Adipocyte (in vitro differentiated cells): ENCODE measurements at regions not wholly inside any gene's neighbourhood (a gene's known extent, or its start where the extent isn't known, plus 50 kb on each side); places are given as distances from the start of the nearest gene placed in this dataset.

Experiments
- DNase-seq: peaks from one replicate; pipeline ENCODE4 v3.0.0-alpha.2; 2015; ENCODE audit warnings: low read depth
- H3K27me3 ChIP-seq: replicated peaks from 2 replicates; pipeline ENCODE4 v1.7.0; 2013; ENCODE audit warnings: mild to moderate bottlenecking, low read length, moderate library complexity; ENCODE audit not compliant: control insufficient read depth, insufficient read depth
- H3K36me3 ChIP-seq: 2 replicates; pipeline ENCODE4 v1.7.0; 2013; ENCODE audit warnings: low read length, mild to moderate bottlenecking, moderate library complexity; ENCODE audit not compliant: control insufficient read depth, insufficient read depth, severe bottlenecking
- H3K4me1 ChIP-seq: 2 replicates; pipeline ENCODE4 v1.7.0; 2013; ENCODE audit warnings: mild to moderate bottlenecking, low read length, moderate library complexity; ENCODE audit not compliant: control insufficient read depth, insufficient read depth
- H3K4me3 ChIP-seq: 2 replicates; pipeline ENCODE4 v1.7.0; 2013; ENCODE audit warnings: mild to moderate bottlenecking, low read length, moderate library complexity
- H3K9ac ChIP-seq: 2 replicates; pipeline ENCODE4 v1.7.0; 2013; ENCODE audit warnings: mild to moderate bottlenecking, low read length, moderate library complexity
- H3K9me3 ChIP-seq: 2 replicates; pipeline ENCODE4 v1.7.0; 2013; ENCODE audit warnings: mild to moderate bottlenecking, low read length, moderate library complexity; ENCODE audit not compliant: control insufficient read depth

GRCh38 chr11:91984033-91984584 lies 240.5 kb upstream of the FAT3 start:
- H3K4me1 ChIP-seq = peaks cover 26% of the 10 kb centered on the region
- no peak overlapping the region for H3K9ac ChIP-seq
- no peak overlapping the region for H3K4me3 ChIP-seq
- no peaks in the 10 kb centered on the region for H3K36me3 ChIP-seq
- DNase-seq = no peak
- H3K27me3 ChIP-seq = no peaks in the 10 kb centered on the region
- H3K9me3 ChIP-seq = peaks cover 5% of the 10 kb centered on the region

GRCh38 chr11:91981995-91982394 lies 242.6 kb upstream of the FAT3 start:
- peak; percentile 0 for DNase-seq
- Histone ChIP-seq H3K4me1 (peaks cover 28% of the 10 kb centered on the region), H3K4me3 (peak overlapping the region; percentile 70), H3K36me3 (no peaks in the 10 kb centered on the region), H3K9ac (peak overlapping the region; percentile 69), H3K27me3 (no peaks in the 10 kb centered on the region), H3K9me3 (no peaks in the 10 kb centered on the region)

GRCh38 chr11:91979775-91980174 lies 244.8 kb upstream of the FAT3 start:
- no peaks in the 10 kb centered on the region for H3K27me3 ChIP-seq
- H3K4me1 ChIP-seq = peaks cover 28% of the 10 kb centered on the region
- H3K4me3 ChIP-seq = no peak overlapping the region
- H3K9ac ChIP-seq = no peak overlapping the region
- no peak for DNase-seq
- no peaks in the 10 kb centered on the region for H3K9me3 ChIP-seq
- no peaks in the 10 kb centered on the region for H3K36me3 ChIP-seq

- H3K4me1 ChIP-seq = peaks cover 27% of the 10 kb centered on the region
- no peaks in the 10 kb centered on the region for H3K9me3 ChIP-seq
- H3K9ac ChIP-seq = no peak overlapping the region
- DNase-seq = no peak
- H3K4me3 ChIP-seq = no peak overlapping the region
- H3K36me3 ChIP-seq = no peaks in the 10 kb centered on the region
- H3K27me3 ChIP-seq = no peaks in the 10 kb centered on the region
Observed at GRCh38 chr11:91978747-91979146, 245.9 kb upstream of the FAT3 start.

- no peak for DNase-seq
Observed at GRCh38 chr11:91972665-91973266, 251.9 kb upstream of the FAT3 start.

GRCh38 chr11:91970624-91971023 lies 254.0 kb upstream of the FAT3 start:
- Histone ChIP-seq H3K36me3 (no peaks in the 10 kb centered on the region), H3K9me3 (no peaks in the 10 kb centered on the region), H3K27me3 (no peaks in the 10 kb centered on the region), H3K4me1 (peaks cover 23% of the 10 kb centered on the region), H3K4me3 (no peak overlapping the region), H3K9ac (no peak overlapping the region)
- DNase-seq = no peak

More at GRCh38 chr11:91972665-91973266, 251.9 kb upstream of the FAT3 start:
- Histone ChIP-seq H3K9me3 (no peaks in the 10 kb centered on the region), H3K4me1 (peaks cover 4% of the 10 kb centered on the region), H3K27me3 (no peaks in the 10 kb centered on the region), H3K9ac (no peak overlapping the region), H3K36me3 (no peaks in the 10 kb centered on the region), H3K4me3 (no peak overlapping the region)

- no peak overlapping the region for H3K9ac ChIP-seq
- no peaks in the 10 kb centered on the region for H3K36me3 ChIP-seq
- no peak for DNase-seq
- no peaks in the 10 kb centered on the region for H3K9me3 ChIP-seq
- no peak overlapping the region for H3K4me3 ChIP-seq
- peaks cover 23% of the 10 kb centered on the region for H3K4me1 ChIP-seq
- H3K27me3 ChIP-seq = no peaks in the 10 kb centered on the region
Observed at GRCh38 chr11:91969486-91969885, 255.1 kb upstream of the FAT3 start.

GRCh38 chr11:91967691-91968045 lies 256.9 kb upstream of the FAT3 start:
- peak overlapping the region; percentile 25 for H3K9ac ChIP-seq
- H3K9me3 ChIP-seq = peaks cover under 1% of the 10 kb centered on the region
- H3K27me3 ChIP-seq = no peaks in the 10 kb centered on the region
- no peak for DNase-seq
- H3K36me3 ChIP-seq = no peaks in the 10 kb centered on the region
- peaks cover 23% of the 10 kb centered on the region for H3K4me1 ChIP-seq
- H3K4me3 ChIP-seq = no peak overlapping the region

GRCh38 chr11:91967026-91967690 lies 257.5 kb upstream of the FAT3 start:
- no peak for DNase-seq
- H3K36me3 ChIP-seq = no peaks in the 10 kb centered on the region
- H3K4me3 ChIP-seq = peak overlapping the region; percentile 13
- no peaks in the 10 kb centered on the region for H3K27me3 ChIP-seq
- peaks cover 4% of the 10 kb centered on the region for H3K9me3 ChIP-seq
- H3K4me1 ChIP-seq = peaks cover 23% of the 10 kb centered on the region
- peak overlapping the region; percentile 25 for H3K9ac ChIP-seq

- no peak for DNase-seq
- Histone ChIP-seq H3K9ac (peak overlapping the region; percentile 10), H3K27me3 (no peaks in the 10 kb centered on the region), H3K36me3 (no peaks in the 10 kb centered on the region), H3K4me3 (no peak overlapping the region), H3K9me3 (peaks cover 9% of the 10 kb centered on the region), H3K4me1 (peaks cover 23% of the 10 kb centered on the region)
Observed at GRCh38 chr11:91966368-91966767, 258.2 kb upstream of the FAT3 start.

GRCh38 chr11:91960770-91961169 lies 263.8 kb upstream of the FAT3 start:
- DNase-seq = no peak
- H3K27me3 ChIP-seq = no peaks in the 10 kb centered on the region
- peaks cover 34% of the 10 kb centered on the region for H3K9me3 ChIP-seq
- H3K4me1 ChIP-seq = peaks cover 9% of the 10 kb centered on the region
- no peaks in the 10 kb centered on the region for H3K36me3 ChIP-seq
- H3K9ac ChIP-seq = no peak overlapping the region
- no peak overlapping the region for H3K4me3 ChIP-seq
